NB4 (cell line): ENCODE measurements at regions not wholly inside any gene's neighbourhood (a gene's known extent, or its start where the extent isn't known, plus 50 kb on each side); places are given as distances from the start of the nearest gene placed in this dataset.

Experiments
- MYC ChIP-seq: IDR thresholded peaks from 2 replicates; pipeline ENCODE4 v1.6.1; 2011; ENCODE audit warnings: low read depth, low read length
- POLR2A ChIP-seq: IDR thresholded peaks from 2 replicates; pipeline ENCODE4 v1.6.1; 2011; ENCODE audit warnings: mild to moderate bottlenecking; ENCODE audit not compliant: insufficient read length; ENCODE audit errors: extremely low read depth
- TF ChIP-seq, protein P1 (sequence below): IDR thresholded peaks from one replicate; pipeline ENCODE4 v1.5.1; 2012; ENCODE audit warnings: low read depth, low read length

DNA sequence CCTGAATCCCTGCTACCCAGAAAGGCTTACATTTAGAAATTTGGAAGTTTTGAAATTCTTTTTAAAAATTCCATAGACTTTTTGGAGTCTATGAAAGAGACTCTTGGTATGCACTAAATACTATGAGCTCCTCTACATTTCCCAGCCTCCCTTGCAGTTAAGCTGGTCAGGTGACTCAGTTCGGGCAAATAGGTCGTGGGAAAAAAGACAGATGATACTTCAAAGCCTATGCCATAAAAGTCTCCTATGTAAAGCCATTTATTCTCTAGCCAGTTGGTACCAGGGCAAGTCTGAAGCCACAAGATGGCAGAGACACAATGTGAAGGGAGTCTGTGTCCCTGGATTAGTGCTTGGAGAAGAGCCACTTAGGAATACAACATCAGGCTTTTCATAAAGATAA lies 101.8 kb downstream of the BOD1 start:
- TF ChIP-seq, protein P1, sequence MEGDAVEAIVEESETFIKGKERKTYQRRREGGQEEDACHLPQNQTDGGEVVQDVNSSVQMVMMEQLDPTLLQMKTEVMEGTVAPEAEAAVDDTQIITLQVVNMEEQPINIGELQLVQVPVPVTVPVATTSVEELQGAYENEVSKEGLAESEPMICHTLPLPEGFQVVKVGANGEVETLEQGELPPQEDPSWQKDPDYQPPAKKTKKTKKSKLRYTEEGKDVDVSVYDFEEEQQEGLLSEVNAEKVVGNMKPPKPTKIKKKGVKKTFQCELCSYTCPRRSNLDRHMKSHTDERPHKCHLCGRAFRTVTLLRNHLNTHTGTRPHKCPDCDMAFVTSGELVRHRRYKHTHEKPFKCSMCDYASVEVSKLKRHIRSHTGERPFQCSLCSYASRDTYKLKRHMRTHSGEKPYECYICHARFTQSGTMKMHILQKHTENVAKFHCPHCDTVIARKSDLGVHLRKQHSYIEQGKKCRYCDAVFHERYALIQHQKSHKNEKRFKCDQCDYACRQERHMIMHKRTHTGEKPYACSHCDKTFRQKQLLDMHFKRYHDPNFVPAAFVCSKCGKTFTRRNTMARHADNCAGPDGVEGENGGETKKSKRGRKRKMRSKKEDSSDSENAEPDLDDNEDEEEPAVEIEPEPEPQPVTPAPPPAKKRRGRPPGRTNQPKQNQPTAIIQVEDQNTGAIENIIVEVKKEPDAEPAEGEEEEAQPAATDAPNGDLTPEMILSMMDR, result no peak
- no peak for TF ChIP-seq POLR2A
- no peak for TF ChIP-seq MYC
